ENCODE measurements at regions not wholly inside any gene's neighbourhood (a gene's known extent, or its start where the extent isn't known, plus 50 kb on each side); places are given as distances from the start of the nearest gene placed in this dataset.

- no peak for DNase-seq (ENCODE audit: low read depth)
- TF ChIP-seq, protein P1, sequence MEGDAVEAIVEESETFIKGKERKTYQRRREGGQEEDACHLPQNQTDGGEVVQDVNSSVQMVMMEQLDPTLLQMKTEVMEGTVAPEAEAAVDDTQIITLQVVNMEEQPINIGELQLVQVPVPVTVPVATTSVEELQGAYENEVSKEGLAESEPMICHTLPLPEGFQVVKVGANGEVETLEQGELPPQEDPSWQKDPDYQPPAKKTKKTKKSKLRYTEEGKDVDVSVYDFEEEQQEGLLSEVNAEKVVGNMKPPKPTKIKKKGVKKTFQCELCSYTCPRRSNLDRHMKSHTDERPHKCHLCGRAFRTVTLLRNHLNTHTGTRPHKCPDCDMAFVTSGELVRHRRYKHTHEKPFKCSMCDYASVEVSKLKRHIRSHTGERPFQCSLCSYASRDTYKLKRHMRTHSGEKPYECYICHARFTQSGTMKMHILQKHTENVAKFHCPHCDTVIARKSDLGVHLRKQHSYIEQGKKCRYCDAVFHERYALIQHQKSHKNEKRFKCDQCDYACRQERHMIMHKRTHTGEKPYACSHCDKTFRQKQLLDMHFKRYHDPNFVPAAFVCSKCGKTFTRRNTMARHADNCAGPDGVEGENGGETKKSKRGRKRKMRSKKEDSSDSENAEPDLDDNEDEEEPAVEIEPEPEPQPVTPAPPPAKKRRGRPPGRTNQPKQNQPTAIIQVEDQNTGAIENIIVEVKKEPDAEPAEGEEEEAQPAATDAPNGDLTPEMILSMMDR (IDR thresholded peaks at IDR 0.05; ENCODE audit: low read depth, low read length), result no peak
- TF ChIP-seq, protein P2, sequence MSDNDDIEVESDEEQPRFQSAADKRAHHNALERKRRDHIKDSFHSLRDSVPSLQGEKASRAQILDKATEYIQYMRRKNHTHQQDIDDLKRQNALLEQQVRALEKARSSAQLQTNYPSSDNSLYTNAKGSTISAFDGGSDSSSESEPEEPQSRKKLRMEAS (IDR thresholded peaks at IDR 0.05; ENCODE audit: low read depth, low read length), result no peak
- TF ChIP-seq POLR2A (IDR thresholded peaks at IDR 0.05; ENCODE audit: extremely low read depth, insufficient read length), result no peak
- TF ChIP-seq MYC (IDR thresholded peaks at IDR 0.05; ENCODE audit: low read depth, low read length), result no peak
- H3K4me3 ChIP-seq (ENCODE audit: low read depth, low read length), result no peak overlapping the region
These were observed 1004.1 kb upstream of the PCDH9 start for GRCh38 chr13:68234274-68234673.

DNA sequence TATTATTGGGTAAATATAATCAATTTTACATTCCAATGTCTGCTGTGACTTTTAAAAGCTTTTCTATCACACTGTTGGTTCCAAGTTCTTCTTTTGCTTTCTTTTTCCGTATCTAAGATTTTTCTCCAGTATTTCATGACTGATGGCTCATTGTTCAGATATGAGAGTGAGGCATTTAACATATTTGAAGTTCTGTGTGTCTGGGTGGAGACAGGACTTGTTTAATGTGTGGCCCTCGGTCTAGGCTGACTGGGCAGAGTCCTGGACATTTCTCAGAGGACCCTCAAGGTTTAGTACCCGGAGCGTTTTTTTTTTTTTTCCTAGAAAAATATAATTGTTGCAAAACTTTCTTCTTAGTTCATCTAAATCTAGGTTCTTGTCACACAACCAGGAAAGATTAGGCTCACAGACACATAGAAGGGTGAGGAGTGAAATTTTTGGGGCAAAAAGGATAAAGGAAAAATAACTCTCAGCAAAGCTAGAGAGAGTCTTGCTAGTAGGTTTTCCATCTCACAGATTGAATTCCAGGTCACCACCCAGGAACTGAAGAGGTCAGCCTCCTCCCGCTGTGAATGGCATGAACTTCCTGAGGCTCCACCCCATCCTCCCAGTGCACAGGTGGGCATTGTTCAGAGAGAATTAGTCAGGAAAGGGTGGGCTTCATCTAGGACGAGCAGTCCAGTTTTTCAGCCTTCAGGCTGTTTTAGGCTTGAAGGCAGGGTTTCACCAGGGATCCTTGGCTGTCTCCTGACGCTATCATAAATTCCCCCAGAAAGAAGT, 1002.4 kb upstream of the PCDH9 start:
- H3K4me3 ChIP-seq (ENCODE audit: low read depth, low read length), result no peak overlapping the region
- DNase-seq (ENCODE audit: low read depth), result no peak
- TF ChIP-seq, protein P2 (IDR thresholded peaks at IDR 0.05; ENCODE audit: low read depth, low read length), result no peak
- TF ChIP-seq, protein P1 (IDR thresholded peaks at IDR 0.05; ENCODE audit: low read depth, low read length), result no peak
- no peak for TF ChIP-seq POLR2A (IDR thresholded peaks at IDR 0.05; ENCODE audit: extremely low read depth, insufficient read length)
- no peak for TF ChIP-seq MYC (IDR thresholded peaks at IDR 0.05; ENCODE audit: low read depth, low read length)

GRCh38 chr13:68214691-68215415, 984.7 kb upstream of the PCDH9 start:
- H3K4me3 ChIP-seq (ENCODE audit: low read depth, low read length), result no peak overlapping the region
- no peak for TF ChIP-seq MYC (IDR thresholded peaks at IDR 0.05; ENCODE audit: low read depth, low read length)
- TF ChIP-seq, protein P2 (IDR thresholded peaks at IDR 0.05; ENCODE audit: low read depth, low read length), result no peak
- no peak for TF ChIP-seq POLR2A (IDR thresholded peaks at IDR 0.05; ENCODE audit: extremely low read depth, insufficient read length)
- TF ChIP-seq, protein P1 (IDR thresholded peaks at IDR 0.05; ENCODE audit: low read depth, low read length), result no peak
- DNase-seq (ENCODE audit: low read depth), result no peak

- DNase-seq (ENCODE audit: low read depth), result no peak
- TF ChIP-seq, protein P2 (IDR thresholded peaks at IDR 0.05; ENCODE audit: low read depth, low read length), result no peak
- H3K4me3 ChIP-seq (ENCODE audit: low read depth, low read length), result no peak overlapping the region
These were observed 969.1 kb upstream of the PCDH9 start for GRCh38 chr13:68199271-68199670.

DNA sequence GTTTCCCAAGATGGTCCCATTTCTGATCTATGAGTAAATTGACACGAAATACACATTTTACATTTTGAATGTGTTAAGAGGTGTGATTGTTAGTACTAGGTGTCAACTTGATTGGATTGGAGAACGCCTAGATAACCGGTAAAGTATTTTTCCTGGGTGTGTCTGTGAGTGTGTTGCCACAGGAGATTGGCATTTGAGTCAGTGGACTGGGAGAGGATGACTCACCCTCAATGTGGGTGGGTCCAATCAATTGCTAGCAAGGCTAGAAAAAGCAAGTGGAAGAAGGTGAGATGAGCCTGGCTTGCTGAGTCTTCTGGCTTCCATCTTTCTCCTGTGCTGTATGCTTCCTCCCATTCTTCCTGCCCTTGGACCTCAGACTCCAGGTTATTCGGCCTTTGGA, 960.7 kb upstream of the PCDH9 start:
- peak; percentile 15 for DNase-seq (ENCODE audit: low read depth)
- H3K4me3 ChIP-seq (ENCODE audit: low read depth, low read length), result no peak overlapping the region
- TF ChIP-seq, protein P1 (IDR thresholded peaks at IDR 0.05; ENCODE audit: low read depth, low read length), result no peak
- TF ChIP-seq, protein P2 (IDR thresholded peaks at IDR 0.05; ENCODE audit: low read depth, low read length), result no peak
- no peak for TF ChIP-seq MYC (IDR thresholded peaks at IDR 0.05; ENCODE audit: low read depth, low read length)
- no peak for TF ChIP-seq POLR2A (IDR thresholded peaks at IDR 0.05; ENCODE audit: extremely low read depth, insufficient read length)
